ENCODE measurements at regions not wholly inside any gene's neighbourhood (a gene's known extent, or its start where the extent isn't known, plus 50 kb on each side); places are given as distances from the start of the nearest gene placed in this dataset.

DNA sequence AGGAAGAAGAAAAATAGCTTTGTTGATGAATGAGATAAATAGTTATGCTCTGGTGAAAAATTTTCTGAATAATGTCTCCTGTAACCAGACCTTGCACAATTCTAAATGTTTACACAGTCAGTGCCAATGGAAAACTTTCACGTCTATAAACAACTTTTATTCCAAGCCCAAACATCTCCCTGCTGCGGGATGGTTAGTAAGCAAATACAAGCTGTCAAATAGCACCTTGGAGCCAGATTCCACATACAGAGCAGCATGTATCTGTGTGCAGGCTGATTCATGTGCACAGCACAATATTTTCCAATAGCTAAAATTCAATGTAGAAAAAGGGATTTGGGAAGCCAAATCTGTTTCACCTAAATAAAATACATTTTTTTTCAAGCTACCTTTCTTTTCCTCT is 813.3 kb downstream of the HACE1 start:
- Histone ChIP-seq H3K36me3 (ENCODE audit: insufficient read depth, low read length) (no peaks in the 10 kb centered on the region), H3K9me3 (ENCODE audit: control insufficient read depth, insufficient read depth, low read length) (no peaks in the 10 kb centered on the region), H3K9ac (ENCODE audit: low read depth, low read length) (no peak overlapping the region), H3K4me1 (ENCODE audit: insufficient read depth, low read length) (no peaks in the 10 kb centered on the region)

DNA sequence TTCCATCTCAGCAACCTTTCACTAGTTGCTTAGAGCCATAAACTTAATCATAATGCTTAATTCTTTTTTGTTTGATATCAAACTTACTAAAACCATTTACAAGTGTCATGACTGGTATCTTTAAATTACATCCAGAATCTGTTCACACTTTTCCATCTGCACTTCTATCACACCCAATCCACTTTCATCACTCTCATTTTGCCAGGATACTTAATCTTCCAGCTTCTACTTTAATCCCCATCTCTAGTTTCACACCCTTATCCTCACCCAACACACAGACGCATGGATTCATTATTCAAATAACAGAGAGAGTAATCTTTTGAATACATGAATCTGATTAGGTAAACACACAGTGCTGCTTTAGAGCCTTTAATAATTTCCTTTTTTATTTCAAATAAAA is 828.4 kb downstream of the HACE1 start:
- H3K36me3 ChIP-seq (ENCODE audit: insufficient read depth, low read length), result no peaks in the 10 kb centered on the region
- no peaks in the 10 kb centered on the region for H3K9me3 ChIP-seq (ENCODE audit: control insufficient read depth, insufficient read depth, low read length)
- no peaks in the 10 kb centered on the region for H3K4me1 ChIP-seq (ENCODE audit: insufficient read depth, low read length)
- H3K9ac ChIP-seq (ENCODE audit: low read depth, low read length), result no peak overlapping the region

DNA sequence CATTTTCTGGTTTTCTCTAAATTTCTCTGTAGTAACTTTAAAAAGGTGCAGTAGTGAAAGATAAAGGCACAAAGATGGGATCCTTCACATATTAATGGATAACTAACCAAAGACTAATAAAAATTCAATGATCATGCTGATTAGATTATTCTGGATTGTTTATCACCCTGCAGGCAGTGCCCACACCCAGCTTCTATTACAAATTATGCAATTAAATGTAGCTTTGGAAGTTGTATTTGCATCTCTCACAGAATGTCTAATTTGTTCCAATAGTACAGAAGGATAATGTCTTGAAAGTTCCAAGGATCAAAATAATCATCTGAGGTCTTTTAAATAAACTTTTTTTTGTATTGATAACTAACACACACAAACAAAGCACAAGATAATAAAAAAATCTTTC is 837.6 kb downstream of the HACE1 start:
- Histone ChIP-seq H3K9ac (ENCODE audit: low read depth, low read length) (no peak overlapping the region), H3K4me1 (ENCODE audit: insufficient read depth, low read length) (no peaks in the 10 kb centered on the region), H3K9me3 (ENCODE audit: control insufficient read depth, insufficient read depth, low read length) (no peaks in the 10 kb centered on the region), H3K36me3 (ENCODE audit: insufficient read depth, low read length) (no peaks in the 10 kb centered on the region)

DNA sequence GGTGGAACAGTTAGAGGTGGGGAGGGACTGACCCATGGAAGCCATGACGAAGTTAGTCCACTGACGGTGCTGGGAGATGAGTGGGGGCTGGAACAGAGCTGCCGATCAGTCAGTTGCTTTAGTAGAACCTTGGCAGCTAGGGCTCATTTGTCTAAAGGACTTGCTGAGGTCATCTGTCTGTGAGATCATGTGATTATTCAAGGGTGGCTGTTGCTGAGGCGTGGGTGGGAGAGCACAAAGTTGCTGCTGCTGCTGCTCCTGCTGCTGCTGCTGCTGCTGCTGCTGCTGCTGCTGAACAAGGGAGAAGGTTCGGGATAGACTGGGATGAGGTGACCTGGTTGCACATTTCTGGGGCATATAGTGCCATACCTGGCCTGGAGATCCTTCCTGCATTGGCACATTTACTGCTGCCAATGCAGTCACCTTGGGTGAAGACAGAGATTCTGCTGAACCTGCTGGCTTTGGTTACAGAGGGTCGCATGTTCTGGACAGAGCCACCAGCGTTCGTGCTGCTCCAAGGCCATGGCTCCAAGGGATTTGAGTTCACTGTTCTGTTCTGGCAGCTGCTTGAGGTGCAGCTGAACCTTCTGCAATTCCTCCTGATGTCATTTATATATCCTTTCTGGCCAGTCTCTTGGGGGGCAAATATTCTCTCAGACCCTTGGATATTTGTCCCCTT is 840.5 kb downstream of the HACE1 start:
- Histone ChIP-seq H3K36me3 (ENCODE audit: insufficient read depth, low read length) (no peaks in the 10 kb centered on the region), H3K9ac (ENCODE audit: low read depth, low read length) (no peak overlapping the region), H3K9me3 (ENCODE audit: control insufficient read depth, insufficient read depth, low read length) (no peaks in the 10 kb centered on the region), H3K4me1 (ENCODE audit: insufficient read depth, low read length) (no peaks in the 10 kb centered on the region)

DNA sequence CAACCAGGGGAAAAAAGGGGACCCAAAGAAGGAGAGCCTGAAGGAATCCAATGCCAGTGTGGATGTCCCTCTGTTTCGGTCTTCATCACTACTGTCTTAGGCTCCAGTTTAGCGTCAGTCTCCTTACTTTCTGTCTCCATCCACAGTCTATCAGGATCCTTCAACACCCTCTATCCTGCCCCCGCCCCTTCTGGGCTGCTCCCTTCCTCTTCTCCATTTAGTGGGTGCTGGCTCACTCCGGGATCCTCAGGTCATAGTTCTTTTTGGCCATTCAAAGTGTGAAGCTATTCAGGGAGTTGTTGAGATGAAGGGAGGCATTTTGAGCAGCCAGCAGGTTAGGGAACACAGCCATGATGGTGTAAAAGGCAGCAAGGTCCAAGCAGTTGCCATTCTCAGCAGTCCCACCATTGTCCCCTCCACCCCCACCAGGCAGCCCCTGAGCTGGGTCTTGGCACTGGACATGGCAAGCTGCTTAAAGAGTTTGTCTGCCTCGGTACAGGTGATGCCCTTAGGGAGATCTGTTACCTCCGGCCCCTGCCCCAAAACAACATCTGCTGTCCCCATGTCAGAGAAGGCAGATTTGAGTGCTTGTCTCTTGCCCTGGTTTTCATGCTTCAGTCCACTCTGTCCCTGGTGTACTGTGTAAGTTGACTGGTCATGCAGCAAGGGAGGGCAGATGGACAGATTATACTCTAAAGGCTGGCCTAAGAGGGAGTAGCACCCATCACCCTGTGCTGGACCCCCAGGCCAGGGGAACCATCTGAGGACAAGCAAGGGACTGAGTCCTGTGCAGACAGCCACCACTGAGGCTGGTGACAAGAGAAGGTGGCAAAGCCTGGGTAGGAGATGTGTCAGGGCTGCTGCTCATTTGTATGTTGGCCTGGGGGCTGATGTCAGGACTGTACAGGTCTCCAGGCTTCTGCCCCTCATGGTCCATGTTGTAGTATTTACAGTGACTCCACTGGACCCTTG is 842.0 kb downstream of the HACE1 start:
- Histone ChIP-seq H3K9me3 (ENCODE audit: control insufficient read depth, insufficient read depth, low read length) (no peaks in the 10 kb centered on the region), H3K36me3 (ENCODE audit: insufficient read depth, low read length) (no peaks in the 10 kb centered on the region), H3K4me1 (ENCODE audit: insufficient read depth, low read length) (peaks cover 5% of the 10 kb centered on the region; the same call in 1 of the 2 replicates), H3K9ac (ENCODE audit: low read depth, low read length) (no peak overlapping the region)

DNA sequence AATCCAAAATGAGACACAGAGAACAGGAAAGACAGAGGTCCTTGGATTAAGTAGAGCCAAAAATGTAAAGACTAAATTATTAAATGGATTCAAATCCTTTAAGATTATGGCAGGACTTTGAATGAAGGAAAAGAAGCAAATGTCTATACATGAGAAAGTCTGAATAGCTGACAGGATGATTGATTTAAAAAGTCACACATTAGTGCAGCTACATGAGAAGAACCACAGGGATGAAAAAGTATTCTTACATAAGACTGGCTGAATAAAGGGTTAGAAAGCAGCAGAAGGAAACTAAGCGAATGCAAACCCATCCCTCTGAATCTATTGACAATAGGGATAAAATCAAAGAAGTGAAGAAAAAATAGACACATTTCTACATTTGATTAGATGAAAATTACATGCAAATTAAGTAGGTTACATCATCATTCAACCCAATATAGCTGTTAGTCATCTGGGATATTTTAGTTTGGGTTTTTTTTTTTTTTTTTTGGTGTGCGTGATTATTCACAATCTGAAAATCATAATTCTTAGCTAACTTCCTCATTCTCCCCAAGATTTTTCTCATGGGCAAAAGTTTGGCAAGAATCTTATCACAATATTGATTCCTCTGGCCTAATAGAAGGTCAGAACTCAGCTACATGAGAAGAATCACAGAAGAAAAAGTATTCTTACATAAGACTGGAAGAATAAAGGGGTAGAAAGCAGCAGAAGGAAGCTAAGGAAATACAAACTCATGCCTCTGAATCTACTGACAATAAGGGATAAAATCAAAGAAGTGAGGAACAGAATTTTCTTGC is 845.4 kb downstream of the HACE1 start:
- Histone ChIP-seq H3K9me3 (ENCODE audit: control insufficient read depth, insufficient read depth, low read length) (no peaks in the 10 kb centered on the region), H3K9ac (ENCODE audit: low read depth, low read length) (no peak overlapping the region), H3K4me1 (ENCODE audit: insufficient read depth, low read length) (peaks cover 5% of the 10 kb centered on the region; the same call in 1 of the 2 replicates), H3K36me3 (ENCODE audit: insufficient read depth, low read length) (no peaks in the 10 kb centered on the region)

DNA sequence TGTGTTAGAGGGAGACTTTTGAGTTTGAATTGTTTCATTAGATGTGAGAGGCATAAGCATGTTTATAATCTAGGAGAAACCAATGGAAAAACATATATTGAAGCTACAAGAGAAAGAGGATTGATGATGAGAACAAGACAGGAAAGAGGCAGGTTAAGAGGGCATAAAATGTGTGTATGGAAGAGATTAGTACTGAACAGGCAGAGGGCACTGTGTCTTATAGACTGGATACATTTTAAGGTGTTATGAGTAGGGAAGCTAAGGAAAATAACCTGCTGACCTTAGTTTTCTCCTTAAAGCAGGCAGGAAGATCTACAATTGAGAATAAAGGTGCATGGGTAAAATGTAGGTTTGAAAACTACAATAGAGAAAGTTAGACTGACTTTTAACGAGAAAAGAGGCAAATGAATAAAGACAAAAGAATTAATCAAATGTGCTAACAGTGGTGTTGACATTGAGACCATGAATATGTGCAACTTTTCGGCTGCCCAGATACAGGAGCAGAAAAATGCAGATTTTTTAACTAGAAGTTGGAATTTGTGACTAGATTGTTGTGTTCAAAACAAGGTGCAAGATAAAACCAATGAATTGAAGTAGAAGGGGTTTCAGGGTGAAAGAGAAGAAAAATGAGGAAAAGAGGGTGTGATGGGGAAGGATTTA is 846.3 kb downstream of the HACE1 start:
- Histone ChIP-seq H3K9me3 (ENCODE audit: control insufficient read depth, insufficient read depth, low read length) (no peaks in the 10 kb centered on the region), H3K36me3 (ENCODE audit: insufficient read depth, low read length) (no peaks in the 10 kb centered on the region), H3K4me1 (ENCODE audit: insufficient read depth, low read length) (peaks cover 5% of the 10 kb centered on the region; the same call in 1 of the 2 replicates), H3K9ac (ENCODE audit: low read depth, low read length) (no peak overlapping the region)

DNA sequence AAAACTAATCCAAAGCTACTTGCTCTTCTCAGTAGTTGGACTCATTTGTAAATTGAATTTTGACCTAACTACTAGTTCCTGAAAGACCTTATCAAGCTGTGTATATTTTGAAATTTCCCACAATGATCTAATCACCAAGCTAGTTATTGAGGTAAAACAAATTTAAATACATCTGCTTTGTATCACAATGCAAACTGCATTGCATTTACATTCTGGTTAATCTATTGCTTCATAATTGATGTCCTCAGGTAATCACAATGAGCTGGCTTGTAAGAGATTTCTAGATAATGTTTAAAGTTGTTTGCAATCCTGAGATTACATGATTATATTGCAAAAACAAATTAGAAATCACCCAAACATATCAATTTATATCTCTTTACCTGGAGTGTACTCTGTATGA is 848.8 kb downstream of the HACE1 start:
- Histone ChIP-seq H3K4me1 (ENCODE audit: insufficient read depth, low read length) (peaks cover 5% of the 10 kb centered on the region; the same call in 1 of the 2 replicates), H3K9me3 (ENCODE audit: control insufficient read depth, insufficient read depth, low read length) (no peaks in the 10 kb centered on the region), H3K36me3 (ENCODE audit: insufficient read depth, low read length) (no peaks in the 10 kb centered on the region), H3K9ac (ENCODE audit: low read depth, low read length) (no peak overlapping the region)

DNA sequence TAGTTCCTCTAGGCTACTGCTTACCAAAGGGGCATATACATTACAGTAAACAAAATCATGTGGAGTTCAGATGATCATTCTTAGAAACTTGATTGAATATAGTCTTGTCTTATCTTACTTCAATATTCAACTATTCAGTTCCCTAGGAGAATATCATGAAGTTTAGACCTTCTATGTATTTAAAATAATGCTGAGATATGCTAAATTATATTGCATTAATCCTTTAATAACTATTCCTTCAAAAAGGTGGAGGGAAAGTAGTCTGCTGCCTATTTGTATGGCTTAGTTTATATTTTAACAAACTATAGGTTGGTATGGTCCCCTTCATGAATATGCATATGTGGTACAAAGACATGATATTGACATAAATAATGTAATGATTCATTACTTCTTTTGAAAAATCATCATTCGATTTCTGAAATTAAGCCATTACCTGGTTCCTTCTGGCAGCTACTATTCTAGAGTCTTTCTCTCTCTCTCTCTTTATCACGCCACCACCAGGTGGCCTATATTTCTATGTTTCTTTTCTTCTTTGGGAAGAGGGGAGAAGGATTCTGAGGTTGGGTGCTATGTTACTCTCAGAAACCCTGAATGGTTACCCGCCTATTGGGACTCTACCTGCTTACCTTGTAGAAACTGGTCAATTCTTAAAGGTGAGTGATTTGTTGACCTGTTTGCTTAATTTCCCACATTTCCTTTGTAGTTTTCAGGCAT is 855.8 kb downstream of the HACE1 start:
- Histone ChIP-seq H3K4me1 (ENCODE audit: insufficient read depth, low read length) (no peaks in the 10 kb centered on the region), H3K9ac (ENCODE audit: low read depth, low read length) (no peak overlapping the region), H3K36me3 (ENCODE audit: insufficient read depth, low read length) (no peaks in the 10 kb centered on the region), H3K9me3 (ENCODE audit: control insufficient read depth, insufficient read depth, low read length) (no peaks in the 10 kb centered on the region)

DNA sequence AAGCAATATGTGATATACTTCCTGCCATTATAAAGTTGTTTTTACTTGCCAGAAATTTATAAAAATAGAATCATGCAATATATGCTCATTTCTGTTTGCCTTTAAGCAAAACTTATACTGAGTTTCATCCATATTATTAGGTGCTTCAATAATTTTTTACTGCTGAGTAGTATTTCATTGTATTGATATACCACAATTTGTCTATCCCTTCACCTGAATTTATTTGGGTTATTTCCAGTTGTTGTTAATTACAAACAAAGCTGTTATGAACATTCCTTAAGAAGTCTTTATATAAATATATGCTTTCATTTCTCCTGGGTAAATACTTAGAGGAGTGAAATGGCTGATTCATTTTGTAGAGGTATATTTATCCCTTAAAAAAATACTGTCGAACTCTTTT is 864.1 kb downstream of the HACE1 start:
- Histone ChIP-seq H3K4me1 (ENCODE audit: insufficient read depth, low read length) (no peaks in the 10 kb centered on the region), H3K9me3 (ENCODE audit: control insufficient read depth, insufficient read depth, low read length) (no peaks in the 10 kb centered on the region), H3K9ac (ENCODE audit: low read depth, low read length) (no peak overlapping the region), H3K36me3 (ENCODE audit: insufficient read depth, low read length) (no peaks in the 10 kb centered on the region)

DNA sequence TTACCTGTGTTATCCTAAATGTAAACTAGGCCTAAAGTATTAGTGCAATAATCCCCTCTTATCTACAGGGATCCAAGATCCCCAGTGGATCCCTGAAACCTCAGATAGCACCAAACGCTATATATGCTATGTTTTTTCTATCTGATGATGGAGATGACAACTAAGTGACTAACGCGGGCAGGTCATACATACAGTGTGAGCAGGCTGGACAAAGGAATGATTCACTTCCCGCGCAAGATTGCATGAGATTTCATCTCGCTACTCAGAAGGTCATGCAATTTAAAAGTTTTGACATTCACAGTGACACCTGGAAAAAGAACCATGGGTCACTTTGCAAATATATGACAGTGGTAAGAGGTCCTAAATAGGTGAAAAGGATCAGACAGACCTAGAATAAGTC is 875.9 kb downstream of the HACE1 start:
- no peak overlapping the region for H3K9ac ChIP-seq (ENCODE audit: low read depth, low read length)
- no peaks in the 10 kb centered on the region for H3K36me3 ChIP-seq (ENCODE audit: insufficient read depth, low read length)
- no peaks in the 10 kb centered on the region for H3K9me3 ChIP-seq (ENCODE audit: control insufficient read depth, insufficient read depth, low read length)
- H3K4me1 ChIP-seq (ENCODE audit: insufficient read depth, low read length), result no peaks in the 10 kb centered on the region

DNA sequence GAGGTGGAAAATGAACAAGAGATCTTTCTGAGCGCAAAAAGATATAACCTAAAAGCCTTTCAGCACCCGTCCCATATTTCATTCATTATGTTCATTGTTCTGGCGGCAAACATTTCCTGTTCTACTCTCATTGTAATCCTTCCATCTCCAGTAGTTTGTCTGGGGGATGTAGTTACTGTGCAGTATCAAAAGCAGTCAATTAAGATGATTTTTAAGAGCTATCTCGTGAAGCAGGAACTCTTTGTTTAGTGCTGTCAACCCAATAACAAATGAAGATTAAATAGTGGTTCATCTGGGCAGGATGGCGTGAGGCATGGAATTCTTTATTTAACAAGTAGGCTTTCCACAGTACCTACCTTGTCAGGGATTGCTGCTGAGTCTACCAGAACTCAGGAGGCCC is 876.7 kb downstream of the HACE1 start:
- Histone ChIP-seq H3K9ac (ENCODE audit: low read depth, low read length) (no peak overlapping the region), H3K9me3 (ENCODE audit: control insufficient read depth, insufficient read depth, low read length) (no peaks in the 10 kb centered on the region), H3K4me1 (ENCODE audit: insufficient read depth, low read length) (no peaks in the 10 kb centered on the region), H3K36me3 (ENCODE audit: insufficient read depth, low read length) (no peaks in the 10 kb centered on the region)

DNA sequence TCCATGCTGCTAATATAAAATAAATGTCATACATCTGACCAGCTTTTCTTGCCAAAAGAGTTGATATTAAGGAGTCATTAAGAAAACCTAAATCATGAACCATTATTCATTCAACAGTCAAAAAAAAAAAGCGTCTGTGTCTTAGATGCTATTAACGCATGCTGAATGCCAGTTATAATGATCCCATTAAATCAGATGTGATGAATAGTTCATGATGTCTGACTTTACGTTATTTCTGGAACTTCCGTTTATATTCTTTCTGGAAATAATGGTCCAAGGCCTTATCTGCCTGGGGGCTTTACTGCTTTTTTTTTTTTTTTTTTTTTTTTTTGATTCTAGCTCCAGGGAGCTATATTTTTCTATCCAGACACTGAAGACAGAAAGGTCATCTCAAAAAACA is 877.1 kb downstream of the HACE1 start:
- Histone ChIP-seq H3K36me3 (ENCODE audit: insufficient read depth, low read length) (no peaks in the 10 kb centered on the region), H3K9ac (ENCODE audit: low read depth, low read length) (no peak overlapping the region), H3K9me3 (ENCODE audit: control insufficient read depth, insufficient read depth, low read length) (no peaks in the 10 kb centered on the region), H3K4me1 (ENCODE audit: insufficient read depth, low read length) (no peaks in the 10 kb centered on the region)
